Activated naive CD4-positive, alpha-beta T cell treated with anti-CD3 and anti-CD28 coated beads, Interleukin-2, amount 50 U/mL, for 16 hours (primary cell): ENCODE measurements at regions not wholly inside any gene's neighbourhood (a gene's known extent, or its start where the extent isn't known, plus 50 kb on each side); places are given as distances from the start of the nearest gene placed in this dataset.
"Not testable (repeated sequence)": the region's sequence is repeated elsewhere in the genome, so short reads cannot be mapped to it uniquely, and the experiment has no call there.

Experiments used
- DNase-seq: peaks from one replicate; pipeline ENCODE4 v3.0.0-alpha.2; 2020

DNA sequence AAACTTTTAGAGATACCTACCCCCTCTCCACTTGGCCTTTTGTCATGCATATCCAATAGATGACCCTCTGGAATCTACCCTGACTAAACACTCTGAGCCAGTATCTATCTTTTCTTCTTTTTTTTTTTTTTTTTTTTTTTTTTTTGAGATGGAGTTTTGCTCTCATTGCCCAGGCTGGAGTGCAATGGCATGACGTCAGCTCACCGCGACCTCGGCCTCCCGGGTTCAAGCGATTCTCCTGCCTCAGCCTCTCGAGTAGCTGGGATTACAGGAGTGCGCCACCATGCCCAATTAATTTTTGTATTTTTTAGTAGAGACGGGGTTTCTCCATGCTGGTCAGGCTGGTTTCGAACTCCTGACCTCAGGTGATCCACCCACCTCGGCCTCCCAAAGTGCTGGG, 50.8 kb upstream of the GRIN2B start:
- DNase-seq, result not testable (repeated sequence)

DNA sequence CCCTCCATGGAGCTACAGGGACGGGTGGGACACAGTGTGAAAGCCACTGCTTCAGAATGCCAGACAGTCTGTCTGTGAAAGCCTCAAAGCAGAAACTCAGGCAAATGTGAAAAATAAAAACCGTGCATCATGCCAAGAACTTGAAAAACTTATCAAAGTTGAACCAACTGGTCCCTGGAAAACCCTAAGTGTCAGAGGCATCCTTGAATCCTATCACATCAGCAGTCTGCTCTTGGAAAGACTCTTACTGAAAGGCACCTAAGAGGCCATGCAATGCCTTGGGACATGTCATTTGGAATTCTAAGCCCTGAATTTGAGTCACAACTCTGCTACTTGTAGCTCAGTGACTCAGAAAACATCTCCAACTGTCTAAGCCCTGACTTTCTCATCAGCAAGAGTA, 62.4 kb upstream of the GRIN2B start:
- no peak for DNase-seq

DNA sequence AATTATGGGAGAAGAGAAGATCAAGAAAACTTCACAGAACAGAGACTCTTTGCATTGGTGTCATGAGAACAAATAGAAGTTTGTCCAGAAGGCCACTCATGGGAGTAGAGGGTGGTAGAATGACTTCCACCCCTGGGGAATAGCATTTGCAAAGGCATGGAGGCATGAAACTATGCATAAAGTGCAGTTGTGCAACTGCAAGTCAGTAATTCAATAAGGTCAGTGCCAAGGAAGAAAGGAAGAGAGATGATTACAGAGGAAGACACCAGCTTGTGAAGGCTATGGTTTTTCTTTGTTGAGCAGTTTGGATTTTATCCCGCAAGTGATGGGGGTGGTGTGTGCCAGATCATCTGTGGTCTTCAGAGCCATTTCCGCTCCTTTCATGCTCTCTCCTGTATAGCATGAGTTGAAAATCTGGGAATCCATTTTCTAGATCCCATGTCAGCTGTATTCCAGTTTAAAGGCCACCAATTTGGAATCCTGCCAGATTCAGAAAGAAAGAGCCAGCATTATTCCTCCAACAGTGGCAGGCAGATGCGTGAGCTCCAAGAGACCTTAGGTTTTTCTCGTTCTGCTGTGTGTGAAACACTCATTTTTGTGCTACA, 67.6 kb upstream of the GRIN2B start:
- no peak for DNase-seq

DNA sequence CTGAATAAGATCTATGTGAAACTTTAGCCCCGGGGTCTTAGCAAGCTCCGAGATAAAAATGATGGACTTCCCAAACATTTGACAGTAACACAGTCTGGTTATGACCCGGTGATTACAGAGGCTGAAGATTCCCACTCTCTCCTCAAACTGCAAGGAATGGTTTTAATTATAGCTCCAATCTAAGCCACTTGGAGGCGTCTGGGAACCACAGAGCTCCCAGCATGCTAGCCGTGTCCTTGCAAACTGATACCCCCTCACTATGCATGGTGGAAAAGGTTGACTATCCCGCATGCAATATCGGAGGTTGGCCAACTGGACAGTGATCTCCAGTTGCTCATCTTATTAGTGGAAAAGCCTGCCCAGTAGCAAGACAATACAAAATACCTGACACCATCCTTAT, 76.5 kb upstream of the GRIN2B start:
- no peak for DNase-seq

DNA sequence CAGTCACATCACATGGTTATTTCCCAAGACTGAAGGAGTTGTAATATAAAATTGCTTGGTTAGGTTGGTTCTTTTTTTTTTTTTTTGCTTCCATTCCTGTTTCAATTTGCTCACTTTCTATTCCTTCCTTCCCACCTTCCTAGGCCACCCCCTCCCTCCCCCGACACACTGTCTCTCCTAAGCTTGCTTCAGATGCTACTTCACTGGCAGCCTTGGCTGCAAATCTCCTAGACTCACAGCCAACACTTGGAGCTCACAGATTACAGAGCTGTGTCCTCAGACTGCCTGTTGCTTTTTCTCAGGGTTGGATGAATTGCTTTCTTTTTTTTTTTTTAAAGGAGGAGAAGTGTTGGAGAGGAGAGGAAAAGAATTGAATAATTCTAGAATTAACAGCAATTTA, 77.3 kb upstream of the GRIN2B start:
- no peak for DNase-seq

DNA sequence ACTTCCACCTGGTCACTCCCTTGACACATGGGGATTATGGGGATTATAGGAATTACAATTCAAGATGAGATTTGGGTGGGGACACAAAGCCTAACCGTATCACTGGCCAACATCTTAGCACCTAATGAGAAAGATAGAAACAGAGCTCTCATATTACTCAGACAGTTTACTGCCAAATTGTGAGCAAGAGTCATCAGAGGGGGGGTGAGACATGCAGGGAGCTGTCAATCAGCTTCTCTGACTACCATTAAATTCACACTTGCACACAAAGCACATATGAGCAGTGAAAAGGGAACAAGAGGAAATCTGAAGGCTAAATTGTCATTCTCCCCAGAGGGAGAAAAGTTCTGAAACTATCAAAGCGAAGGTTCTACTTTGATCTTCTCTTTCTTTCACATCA, 78.1 kb upstream of the GRIN2B start:
- DNase-seq, result no peak

DNA sequence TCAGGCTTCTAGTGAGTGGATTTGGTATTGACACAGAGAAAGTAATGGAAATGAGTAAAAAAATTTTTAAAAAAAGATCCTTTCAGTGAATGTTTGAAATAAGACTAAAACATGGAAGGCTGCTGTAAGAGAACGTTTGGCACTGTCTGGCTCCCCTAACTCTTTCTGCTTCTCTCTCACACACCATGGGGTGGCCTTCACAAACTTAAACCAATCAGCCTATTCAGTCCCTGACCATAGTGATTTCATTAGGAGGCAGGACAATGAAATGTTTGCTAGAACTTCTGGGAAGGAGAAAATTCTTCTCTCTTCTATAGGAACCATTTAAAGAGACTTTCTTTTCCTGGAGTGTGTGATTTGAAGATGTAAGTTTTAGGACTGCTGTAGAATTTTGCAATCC, 84.2 kb upstream of the GRIN2B start:
- DNase-seq, result no peak

DNA sequence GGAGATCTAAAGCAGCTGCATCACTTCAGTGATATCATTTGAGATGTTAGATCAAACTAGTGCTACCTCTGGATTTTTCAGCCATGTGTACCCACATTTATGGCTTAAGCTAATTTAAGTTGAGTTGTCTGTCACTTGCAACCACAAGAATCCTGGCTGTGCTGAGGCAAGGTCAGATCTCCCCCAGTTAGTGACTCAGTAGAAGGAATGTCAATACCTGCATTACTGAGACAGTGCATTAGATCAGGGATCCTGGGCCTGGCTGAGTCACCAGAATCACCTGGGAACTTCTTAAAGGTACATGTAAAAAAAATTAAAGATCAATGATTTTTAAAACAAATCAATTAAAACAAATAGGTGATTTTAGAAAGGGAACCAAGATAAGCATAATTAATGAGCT, 84.6 kb upstream of the GRIN2B start:
- no peak for DNase-seq

DNA sequence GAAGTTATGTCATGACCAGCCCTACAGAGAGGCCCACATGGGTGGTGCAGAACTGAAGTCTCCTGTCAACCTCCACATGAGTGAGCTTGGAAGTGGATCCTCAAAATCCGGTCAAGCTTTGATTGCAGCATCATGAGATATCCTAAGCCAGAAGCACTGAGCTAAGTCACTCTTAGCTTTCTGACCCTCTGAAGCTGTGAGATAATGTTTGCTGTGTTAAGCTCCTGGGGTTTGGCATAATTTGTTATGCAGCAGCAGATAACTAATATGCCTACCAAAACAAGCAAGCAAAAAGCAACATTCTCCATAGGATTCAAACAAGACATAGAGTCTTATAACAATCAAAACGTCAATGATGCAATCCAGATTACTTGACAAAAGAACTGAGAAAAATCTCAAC, 87.6 kb upstream of the GRIN2B start:
- no peak for DNase-seq

DNA sequence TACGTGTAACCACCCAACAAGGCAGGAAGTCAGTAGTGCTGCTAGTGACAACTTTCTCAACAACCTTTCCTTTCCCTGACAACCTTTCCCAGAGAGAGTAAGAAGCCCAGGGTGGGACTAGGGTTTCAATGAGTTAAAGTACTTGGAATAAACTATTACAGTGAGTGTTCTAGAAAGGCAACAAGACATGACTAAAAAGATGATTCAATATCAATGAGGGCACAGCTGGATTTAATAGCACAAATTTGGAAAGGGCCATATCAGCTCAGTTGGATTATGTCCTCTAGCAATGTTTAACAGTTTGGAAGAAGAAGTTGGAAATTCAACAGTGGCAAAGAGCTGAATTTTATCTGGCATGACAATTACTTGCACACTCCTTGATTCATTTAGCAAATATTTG, 90.4 kb upstream of the GRIN2B start:
- no peak for DNase-seq

DNA sequence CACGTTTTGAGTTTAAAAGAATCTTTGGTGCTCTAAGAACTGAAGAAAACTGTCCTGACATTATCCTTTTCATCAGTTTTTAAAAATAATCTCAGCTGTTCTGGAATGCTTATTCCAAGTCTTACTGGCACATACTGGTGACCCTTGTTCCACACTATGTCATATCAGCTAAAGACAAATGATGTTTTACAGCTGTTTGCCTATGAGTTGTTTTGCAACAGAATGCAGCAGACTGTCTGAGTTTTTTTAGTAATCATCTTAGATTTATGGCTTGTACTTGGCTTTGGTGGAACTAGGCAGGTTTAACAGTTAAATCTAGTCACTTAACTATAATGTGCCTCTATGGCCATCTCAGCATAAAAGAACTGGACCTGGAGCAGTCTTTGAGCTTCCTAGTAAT, 91.6 kb upstream of the GRIN2B start:
- no peak for DNase-seq

DNA sequence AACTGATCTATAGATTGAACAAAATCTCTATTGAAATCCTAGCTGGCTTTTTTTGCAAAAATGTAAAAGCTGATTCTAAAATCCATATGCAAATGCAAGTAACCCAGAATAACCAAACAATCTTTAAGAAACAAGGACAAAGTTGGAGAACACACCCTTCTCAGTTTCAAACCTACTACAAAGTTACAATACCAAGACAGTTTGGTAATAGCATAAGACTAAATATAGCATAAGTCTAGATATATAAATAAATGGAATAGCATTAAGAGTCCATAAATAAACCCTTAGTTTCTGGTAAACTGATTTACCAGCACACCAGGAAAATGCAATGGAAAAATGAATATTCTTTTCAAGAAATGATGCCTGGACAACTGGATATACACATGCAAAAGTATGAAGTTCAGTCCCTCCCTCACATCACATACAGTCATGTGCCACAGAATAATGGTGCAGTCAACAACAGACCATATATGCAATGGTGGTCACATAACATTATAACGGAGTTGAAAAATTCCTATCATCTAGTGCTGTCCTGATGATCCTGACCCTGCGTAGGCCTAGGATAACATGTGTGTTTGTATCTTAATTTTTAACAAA, 94.5 kb upstream of the GRIN2B start:
- DNase-seq, result no peak

DNA sequence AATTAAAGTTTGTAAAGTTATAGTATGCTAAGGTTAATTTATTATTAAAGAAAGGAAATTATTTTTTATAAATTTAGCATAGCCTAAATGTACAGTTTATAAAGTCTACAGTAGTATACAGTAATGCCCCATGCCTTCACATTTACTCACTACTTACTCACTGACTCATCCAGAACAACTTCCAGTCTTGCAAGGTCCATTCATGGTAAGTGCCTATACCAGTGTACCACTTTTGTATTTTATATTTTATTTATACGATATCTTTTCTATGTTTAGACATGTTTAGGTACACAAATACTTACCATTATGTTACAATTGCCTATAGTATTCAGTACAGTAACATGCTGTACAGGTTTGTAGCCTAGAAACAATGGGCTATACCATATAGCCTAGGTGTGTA, 95.1 kb upstream of the GRIN2B start:
- DNase-seq, result no peak

DNA sequence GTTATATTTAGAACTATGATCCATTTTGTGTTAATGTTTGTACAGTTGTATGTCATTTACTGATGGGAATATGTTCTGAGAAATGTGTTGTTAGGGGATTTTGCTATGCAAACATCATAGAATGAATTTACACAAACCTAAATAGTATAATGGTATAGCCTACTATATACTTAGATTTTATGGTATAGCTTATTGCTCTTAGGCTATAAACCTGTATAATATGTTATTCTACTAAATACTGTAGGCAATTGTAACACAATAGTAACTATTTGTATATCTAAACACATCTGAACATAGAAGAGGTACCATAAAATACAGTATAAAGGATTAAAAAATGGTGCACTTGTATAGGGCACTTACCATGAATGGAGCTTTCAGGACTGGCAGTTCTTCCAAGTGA, 105.4 kb upstream of the GRIN2B start:
- no peak for DNase-seq

DNA sequence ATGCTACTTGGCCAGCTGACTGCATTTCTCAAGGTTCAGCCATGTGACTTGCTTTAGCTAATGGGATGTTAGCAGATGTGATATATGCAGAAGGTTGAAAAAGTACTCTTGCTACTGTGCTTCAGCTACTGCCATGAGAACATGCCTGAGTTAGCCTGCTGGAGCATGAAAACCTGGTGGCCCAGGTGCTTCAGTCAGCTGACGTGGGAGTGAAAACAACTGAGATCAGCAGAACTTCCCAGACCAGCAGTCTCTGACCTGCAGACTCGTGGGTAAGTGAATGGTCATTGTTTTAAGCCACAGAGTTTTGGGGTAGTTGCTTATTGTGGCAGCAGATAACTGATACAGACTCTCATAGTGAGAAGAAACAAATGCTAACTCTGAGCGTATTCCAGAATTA, 118.6 kb upstream of the GRIN2B start:
- DNase-seq, result no peak

DNA sequence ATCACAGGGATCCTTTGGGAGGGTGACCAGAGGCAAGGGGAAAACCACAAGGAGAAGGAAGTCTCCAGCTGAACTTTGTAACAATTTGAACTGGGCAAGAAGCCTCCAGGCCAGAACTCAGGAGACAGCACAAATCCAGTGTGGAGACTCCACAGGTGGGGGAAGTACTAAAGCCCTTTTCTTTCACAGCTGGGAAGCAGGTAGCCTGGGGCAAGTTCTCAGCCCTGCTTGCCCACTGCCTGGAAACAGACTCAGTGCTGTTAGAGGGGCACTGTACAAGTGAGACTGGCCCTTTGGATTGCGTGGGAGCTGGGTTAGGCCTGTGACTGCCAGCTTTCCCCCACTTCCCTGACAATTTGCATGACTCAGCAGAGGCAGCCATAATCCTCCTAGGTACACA, 120.2 kb upstream of the GRIN2B start:
- not testable (repeated sequence) for DNase-seq

DNA sequence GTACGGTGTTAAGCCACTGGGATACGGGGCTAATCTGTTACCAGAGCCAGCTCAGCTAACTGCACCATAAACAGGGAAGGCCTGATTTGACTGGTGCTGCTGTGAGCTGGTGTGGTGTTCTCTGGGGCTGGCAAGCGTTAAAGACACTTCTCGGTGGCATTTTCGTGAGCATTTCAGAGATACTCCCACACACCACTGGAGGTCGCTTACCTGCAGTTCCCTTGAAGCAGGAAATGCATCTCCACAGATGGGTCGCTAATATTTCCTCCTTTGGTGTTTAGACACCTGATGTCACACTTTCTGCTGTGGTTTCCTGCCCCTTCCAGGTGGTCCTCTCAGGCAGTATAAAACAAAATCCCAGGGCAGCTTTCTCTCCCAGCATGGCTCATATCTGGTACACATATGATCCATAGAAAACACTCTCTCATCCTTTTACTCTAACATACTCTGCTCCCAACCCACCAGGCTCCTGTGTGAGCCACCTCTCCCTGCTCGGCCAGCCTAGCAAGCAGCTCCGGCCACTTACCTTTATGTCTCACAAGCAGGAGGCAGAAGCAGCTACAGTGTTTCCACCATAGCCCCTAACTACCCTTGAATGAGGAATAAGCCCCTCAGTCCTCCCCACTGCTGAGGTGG, 129.9 kb upstream of the GRIN2B start:
- no peak for DNase-seq

DNA sequence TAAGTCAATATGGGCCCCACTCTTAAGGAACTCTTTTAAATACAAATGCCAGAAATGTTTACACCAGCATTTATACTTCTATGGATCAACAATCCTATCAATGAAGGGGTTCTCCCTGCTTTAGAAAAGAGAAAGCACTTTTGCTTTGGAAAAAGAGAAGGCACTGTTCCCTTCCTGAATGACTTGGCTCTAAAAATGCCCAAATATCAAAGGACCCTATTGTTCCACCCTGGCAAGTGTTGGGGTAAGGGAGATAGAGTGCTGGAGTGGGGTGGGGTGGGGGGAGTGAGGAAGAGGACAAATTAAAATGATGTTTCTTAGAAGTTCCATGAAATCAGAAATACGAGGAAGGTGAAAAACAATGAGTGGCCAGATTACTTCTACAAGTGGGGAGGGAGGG, 131.6 kb upstream of the GRIN2B start:
- DNase-seq, result no peak

DNA sequence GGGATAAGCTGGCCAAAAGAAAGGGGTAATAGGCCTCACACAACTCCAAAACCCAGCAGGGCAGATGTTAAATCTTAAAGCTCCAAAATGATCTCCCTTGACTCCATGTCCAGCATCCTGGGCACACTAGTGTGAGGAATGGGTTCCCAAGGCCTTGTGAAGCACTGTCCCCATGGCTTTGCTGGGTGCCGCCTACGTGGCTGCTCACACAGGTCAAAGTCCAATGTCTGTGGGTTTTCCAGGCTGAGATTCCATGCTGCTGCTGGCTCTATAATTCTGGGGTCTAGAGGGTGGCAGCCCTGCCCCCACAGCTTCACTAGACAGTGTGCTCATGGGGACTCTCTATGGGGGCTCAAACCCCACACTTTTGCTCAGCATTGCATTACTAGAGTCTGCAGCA, 145.3 kb upstream of the GRIN2B start:
- DNase-seq, result no peak

DNA sequence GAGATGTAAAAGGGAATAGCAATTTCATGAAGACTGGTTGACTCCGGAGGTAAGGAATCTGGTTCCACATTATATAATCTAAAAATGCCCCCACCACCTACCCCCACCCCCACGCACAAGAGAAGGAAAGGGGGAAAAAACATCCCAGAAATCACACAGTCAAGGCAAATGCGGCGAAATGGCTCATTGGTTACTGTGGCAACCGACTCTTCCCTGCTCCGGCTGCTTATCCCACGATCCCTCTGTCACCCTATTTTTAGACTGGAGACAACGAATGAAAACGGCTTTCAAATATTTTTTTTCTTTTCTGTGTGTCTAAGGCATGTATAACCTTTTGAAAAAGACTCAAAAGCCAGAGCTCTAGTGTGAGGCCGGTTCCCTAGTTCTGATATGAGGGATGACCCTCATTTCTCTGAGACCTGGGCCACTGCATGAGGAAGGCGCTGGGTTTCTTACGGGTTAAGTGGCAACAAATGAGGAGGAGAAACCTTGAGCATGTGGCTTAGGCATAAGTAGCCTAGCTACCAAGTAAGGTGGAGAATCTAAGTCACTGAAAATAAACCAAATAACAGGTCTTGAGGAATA, 148.3 kb upstream of the GRIN2B start:
- DNase-seq, result no peak

DNA sequence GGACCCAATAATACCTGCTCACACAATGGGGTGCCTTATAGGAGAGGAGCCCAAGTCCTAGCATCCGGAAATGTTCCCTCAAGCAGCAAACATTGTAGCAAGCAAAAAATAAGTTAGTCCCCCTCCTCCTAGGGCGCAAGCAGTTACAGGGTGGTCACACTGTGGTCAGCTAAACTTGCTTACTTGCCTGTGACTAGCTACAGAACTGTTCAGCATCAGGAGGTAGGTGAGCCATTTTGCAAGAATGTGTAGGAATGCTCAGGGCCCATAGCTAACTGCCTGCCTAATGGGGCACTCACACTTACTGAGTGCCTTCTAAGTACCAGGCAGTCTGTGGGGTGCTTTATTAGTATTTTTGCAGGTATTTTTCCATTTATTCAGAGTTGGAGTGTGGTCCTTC, 154.6 kb upstream of the GRIN2B start:
- no peak for DNase-seq

DNA sequence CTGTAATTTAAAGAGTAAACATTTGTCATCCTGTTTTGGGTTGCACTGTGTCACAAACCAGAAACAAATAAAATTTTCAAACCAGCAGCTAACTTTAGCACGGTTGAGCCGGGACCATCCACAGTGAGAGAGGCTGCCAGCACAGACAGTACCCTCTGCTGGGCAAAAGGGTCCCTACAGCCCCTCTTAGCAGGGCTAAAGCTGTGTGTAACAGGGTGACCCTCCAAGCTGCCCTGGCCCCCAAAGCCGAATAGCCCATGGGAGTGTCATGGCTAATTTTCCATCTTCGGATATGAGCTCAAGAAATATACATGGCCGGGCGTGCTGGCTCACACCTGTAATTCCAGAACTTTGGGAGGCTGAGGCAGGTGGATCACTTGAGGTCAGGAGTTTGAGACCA, 157.1 kb upstream of the GRIN2B start:
- no peak for DNase-seq

DNA sequence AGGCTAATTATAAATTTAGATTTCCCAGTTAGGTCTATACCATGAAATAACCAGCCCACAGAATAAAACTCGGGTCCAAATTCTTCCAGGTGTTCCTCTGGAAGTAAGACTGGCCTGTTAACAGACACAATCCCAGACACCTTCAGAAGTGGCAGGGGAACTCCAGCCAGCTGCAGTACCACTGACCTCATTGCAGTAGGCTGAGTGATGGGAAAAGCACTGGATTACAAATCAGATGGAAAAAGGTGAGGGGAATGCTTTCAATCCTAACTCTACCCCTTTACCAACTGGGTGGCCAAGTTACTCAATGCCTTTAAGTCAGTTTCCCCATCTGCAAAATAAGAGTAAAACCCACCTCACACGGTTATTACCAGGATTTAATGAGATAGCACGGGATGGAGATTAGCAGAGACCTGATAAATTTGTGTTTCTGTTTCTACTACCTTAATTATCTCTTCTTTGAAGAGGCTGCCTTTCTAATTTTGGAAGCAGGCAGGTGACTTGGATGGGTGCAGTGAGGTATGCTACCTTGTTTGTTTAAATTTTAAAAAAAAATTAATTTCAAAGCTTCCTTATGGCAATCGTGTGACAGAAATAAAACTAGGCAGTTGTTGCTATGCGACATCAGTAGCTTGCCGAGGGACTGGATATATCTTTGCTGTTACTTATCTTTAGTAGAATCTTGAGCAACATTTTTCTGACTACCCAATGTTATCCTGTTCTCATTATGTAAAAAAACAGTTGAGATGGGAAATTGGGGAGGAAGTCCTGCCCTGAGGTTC, 167.3 kb upstream of the GRIN2B start:
- DNase-seq, result no peak

DNA sequence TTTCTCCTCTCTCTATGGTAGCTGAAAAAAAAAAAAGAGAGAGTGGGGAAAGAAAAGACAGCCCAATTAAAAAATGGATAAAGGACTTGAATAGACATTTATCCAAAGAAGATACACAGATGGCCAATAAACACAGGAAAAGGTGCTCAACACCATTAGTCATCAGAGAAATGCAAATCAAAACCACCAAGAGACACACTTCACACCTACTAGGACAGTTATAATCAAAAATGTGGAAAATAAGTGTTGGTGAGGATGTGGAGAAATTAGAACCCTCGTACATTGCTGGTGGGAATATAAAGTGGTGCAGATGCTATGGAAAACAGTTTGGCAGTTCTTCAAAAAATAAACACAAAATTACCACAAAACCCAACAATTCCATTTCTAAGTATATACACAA, 172.4 kb upstream of the GRIN2B start:
- DNase-seq, result no peak
